GM12873 (cell line): ENCODE measurements at regions not wholly inside any gene's neighbourhood (a gene's known extent, or its start where the extent isn't known, plus 50 kb on each side); places are given as distances from the start of the nearest gene placed in this dataset.

Experiments
- TF ChIP-seq, protein P1 (sequence below): IDR thresholded peaks from 2 replicates; pipeline ENCODE4 v1.5.1; 2012; ENCODE audit warnings: low read depth, mild to moderate bottlenecking, moderate library complexity, low read length, control low read depth; ENCODE audit not compliant: insufficient read depth; ENCODE audit errors: missing control alignments

DNA sequence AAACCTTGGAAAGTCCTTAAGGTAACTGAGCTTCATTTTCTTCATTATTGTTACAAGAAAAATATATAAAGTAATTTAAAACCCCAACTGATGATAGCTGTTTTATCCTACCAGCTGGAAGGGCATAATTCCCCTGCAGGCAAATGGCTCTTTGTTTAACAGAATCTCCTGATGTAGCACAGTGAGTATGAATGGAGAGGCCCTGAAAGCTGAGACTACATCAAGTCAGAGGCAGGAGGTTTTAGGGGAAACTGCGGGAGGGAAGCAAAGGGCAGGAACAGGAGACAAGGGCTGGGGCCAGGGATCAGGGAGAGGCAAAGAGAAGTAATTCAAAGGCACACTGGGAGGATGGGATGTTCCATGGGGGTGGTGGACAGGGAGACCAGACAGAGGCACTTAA lies 119.0 kb upstream of the LRFN2 start:
- TF ChIP-seq, protein P1, sequence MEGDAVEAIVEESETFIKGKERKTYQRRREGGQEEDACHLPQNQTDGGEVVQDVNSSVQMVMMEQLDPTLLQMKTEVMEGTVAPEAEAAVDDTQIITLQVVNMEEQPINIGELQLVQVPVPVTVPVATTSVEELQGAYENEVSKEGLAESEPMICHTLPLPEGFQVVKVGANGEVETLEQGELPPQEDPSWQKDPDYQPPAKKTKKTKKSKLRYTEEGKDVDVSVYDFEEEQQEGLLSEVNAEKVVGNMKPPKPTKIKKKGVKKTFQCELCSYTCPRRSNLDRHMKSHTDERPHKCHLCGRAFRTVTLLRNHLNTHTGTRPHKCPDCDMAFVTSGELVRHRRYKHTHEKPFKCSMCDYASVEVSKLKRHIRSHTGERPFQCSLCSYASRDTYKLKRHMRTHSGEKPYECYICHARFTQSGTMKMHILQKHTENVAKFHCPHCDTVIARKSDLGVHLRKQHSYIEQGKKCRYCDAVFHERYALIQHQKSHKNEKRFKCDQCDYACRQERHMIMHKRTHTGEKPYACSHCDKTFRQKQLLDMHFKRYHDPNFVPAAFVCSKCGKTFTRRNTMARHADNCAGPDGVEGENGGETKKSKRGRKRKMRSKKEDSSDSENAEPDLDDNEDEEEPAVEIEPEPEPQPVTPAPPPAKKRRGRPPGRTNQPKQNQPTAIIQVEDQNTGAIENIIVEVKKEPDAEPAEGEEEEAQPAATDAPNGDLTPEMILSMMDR: no peak

DNA sequence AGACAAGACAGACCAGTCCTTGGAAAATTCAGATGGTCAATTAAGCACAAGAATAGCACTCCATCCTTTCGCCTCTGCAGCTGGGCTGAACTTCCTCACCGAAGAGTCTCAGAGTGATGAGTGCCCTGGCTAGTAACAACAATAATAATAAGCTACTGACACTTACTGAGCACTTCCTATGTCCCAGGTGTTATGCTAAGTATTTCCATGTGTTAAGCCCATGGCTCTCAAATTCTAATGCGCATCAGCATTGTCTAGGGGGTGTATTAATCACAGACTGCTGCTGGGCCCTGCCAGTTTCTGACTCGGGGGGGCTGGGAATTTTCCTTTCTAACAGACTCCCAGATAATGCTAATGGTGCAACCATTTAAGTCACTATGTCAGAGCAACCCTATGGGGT lies 118.2 kb upstream of the LRFN2 start:
- TF ChIP-seq, protein P1: no peak

DNA sequence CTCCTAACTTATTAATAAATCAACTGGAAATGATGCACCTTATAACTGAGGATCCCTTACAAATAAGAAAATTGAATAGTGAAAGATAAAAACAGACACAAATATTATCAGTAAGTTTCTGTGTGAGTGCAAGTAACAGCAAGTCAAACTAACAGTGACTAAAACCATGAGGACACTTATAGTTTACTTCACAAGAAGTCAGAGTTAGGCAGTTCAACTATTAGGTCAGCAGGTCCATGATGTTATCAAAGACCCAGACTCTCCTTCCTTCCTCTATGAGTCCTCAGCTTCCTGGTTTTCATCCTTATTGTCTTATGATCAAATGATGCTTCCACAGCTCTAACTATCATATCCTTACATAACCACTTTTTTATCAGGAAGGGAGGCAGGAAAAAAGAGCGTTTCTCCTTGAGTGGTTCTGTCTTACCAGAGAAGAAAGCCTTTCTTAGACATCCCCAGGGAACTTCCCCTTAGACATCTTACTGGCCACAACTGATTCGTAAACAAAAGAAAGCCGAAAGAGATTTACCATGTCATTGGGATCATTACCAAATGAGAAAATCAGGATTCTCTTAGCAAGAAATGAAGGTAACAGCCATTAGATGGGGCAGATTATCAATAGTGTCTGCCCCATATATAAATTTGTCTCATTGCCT lies 114.3 kb upstream of the LRFN2 start:
- TF ChIP-seq, protein P1: no peak

DNA sequence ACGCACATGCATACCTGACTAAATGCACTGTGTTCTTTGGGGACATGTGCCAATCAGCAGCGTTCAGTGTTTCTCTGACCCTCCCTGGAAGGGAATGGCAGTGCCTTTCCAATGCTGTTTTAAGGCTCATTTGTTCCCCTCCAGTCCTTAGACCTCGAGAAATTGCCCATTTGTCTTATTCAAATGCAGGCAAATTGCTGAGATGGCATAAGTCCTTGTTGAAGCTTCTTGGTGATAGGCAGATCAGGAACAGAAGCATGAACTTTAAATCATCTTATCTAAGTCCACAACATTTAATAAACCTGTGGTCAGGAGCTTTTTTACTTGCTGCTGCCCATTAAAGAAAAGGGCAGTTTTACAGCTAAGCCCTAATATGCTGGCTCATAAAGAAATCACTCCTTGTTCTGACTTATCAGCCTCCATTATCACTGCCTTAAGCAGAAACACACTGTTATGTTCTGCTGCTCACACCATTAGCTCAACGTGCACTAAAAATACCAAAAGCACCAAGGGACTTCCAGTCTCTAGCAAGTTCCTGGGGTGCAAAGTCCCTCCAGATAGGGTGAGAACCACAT lies 112.9 kb upstream of the LRFN2 start:
- TF ChIP-seq, protein P1: no peak

DNA sequence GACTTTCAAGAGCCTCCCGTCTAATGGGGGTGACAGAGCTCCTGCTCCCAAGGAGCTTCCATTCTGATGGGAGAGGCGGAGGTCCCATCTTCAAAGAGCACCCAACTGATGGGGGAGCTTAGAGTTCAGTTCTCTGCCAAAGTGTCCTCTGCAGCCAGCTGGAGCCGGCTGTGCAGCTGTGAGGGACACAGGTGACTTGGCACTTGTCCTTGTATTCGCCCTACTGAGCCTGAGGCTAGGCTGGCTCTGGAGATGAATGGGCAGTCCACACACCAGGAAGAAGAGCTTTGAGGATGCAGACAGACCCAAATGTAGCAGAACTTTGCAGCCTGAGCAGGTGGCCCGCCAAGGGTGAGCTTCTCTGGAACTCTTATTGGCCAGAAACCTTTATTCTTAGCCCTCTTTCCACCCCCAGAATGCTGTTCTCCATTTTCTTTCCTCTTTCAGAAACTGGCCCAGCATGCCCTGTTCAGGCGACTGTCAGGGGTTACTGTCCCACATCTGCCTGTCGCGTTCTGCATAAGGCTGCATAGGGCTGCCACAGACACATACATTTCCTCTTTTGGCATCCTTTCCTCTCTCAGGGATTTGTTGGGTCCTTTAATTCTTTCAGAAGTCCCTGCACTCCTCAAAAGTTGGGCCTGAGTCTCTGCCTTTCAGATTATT lies 108.7 kb upstream of the LRFN2 start:
- TF ChIP-seq, protein P1: no peak

DNA sequence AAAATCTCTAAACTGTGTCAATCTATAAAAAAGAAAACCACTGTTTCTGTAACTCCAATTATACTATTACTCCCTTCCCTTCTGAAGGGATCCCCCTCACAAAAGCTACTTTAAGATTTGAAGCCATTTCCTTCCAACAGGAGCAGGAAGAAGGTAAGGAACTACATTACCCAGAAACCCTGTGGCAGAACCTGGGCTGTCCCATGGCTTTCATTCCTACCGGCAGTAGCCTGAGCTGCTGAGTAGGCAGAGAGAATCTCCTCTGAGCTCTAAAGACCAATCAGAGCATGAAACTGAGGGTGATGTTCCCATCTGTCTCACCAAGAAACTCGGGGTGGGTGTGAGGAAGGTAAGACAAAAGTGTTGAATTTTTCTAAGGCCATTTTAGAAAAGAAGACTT lies 108.0 kb upstream of the LRFN2 start:
- TF ChIP-seq, protein P1: no peak

DNA sequence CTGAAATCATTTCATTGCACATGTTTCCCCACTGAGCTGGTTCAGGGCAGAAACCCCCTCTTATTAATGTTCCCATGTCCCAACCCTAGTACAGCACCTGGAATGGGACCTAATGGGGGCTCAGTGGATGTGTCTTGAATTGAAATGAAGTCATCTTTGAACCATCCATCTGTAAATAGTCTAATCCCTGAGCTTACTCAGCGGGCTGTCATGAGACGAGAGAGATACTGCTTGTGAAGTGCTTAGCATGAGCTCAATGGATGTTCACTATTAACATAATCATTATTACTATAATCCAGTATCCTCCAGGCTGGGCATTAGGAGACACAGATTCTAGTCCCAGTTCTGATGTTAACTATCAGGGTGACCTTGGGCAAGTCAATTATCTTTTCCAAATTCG lies 106.6 kb upstream of the LRFN2 start:
- TF ChIP-seq, protein P1: no peak
